NK-92 treated with Interleukin-12 subunit alpha and Interleukin-12 subunit beta, amount 100 ng/mL, for 24 hours (cell line): ENCODE measurements at regions not wholly inside any gene's neighbourhood (a gene's known extent, or its start where the extent isn't known, plus 50 kb on each side); places are given as distances from the start of the nearest gene placed in this dataset.
"Not testable (repeated sequence)": the region's sequence is repeated elsewhere in the genome, so short reads cannot be mapped to it uniquely, and the experiment has no call there.

Source experiments
- DNase-seq: peaks from one replicate; lab custom pipeline; 2025; lab: John Stamatoyannopoulos, UW

DNA sequence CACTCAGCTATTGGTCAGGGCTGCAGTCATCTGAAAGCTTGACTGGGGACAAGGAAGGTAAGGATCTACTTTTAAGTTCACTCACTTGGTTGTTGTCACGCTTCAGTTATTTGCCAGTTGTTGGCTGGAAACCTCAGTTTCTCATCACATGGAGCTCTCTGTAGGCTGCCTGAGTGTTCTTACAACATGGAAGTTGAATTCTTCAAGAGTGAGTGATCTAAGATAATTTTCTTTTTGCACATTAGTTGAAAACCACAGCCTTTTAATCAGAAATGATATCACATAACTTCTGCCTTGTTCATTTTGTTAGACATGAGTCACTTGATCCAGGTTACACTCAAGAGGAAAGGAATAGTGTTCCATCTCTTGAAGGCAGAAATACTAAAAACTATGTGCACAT is 552.7 kb downstream of the RAPGEF2 start:
- no peak for DNase-seq

DNA sequence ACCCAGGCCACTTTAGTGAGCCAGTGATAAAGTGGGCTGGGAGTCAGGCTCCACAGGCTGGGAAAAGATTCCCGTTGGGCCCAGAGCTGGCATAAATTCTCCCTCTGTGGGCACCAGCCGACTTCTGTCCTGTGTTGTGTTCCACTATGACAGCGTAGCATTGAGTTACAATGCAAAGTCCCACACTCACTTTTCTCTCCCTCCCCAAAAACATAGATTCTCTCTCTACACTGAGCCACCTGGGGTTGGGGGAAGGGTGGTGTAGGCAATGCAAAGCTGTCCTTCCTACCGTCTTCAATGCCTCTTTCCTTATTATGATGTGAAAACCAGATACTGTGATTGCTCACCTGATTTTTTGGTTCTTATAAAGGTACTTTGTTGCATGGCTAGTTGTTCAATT is 566.2 kb downstream of the RAPGEF2 start:
- DNase-seq = no peak

- DNase-seq = no peak
Observed at GRCh38 chr4:159673221-159673620, 570.3 kb downstream of the RAPGEF2 start.

DNA sequence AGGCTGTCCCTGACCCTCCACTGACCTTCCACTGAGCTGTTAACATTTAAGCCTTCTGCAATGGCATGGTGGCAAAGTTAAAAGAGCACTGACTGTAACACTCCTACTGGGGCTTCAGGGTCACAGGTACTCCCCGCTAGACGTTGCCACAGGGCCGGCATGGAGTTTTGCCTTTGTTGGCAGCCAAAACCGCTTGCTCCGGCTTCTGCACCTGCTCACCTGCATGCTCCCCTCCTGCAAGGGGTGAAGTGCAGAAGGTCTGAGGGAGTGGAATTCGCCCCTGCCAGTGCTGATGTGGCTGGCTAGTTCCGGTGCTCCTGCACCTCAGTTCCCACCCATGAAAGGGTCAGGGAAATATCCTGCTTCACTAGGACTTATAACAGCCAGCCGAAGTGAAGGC is 571.4 kb downstream of the RAPGEF2 start:
- DNase-seq = no peak

- no peak for DNase-seq
Observed at GRCh38 chr4:159677521-159677920, 574.6 kb downstream of the RAPGEF2 start.

- DNase-seq = no peak
Observed at GRCh38 chr4:159682996-159683395, 580.1 kb downstream of the RAPGEF2 start.

DNA sequence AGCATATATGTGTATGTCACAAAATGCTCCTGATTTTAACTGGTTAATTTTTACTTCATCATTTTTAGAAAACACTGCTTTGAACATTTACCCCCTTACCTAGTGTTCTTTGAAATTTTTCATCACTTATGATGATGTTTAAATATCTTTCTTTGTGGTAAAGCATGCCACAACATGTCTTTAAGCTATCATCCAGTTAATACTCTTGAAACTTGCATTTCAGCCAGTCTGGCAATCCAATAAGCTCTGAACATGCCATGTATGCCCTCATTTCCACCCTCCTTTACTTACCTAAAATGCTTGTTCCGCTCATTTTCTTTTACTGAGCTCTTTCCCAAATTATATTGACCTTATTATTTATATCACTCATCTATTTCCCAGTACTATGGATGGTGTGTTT is 581.2 kb downstream of the RAPGEF2 start:
- DNase-seq = no peak

GRCh38 chr4:159685340-159686092 is 582.6 kb downstream of the RAPGEF2 start:
- no peak for DNase-seq

DNA sequence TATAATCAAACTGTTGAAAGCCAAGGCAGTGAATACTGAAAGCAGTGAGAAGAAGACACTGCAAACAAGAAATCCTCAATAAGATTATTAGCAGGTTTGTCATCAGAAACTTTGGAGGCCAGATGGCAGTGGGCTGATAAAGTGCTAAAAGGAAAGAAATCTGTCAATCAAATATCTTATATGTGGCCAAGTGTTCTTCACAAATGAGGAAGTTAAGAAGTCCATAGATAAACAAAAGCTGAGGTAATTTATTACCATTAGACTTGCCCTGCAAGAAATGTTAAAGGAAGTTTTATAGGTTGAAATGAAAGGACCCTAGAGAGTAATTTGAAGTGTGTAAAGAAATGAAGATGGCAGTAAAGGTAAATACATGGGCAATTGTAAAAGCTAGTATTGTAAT is 586.6 kb downstream of the RAPGEF2 start:
- DNase-seq = no peak

DNA sequence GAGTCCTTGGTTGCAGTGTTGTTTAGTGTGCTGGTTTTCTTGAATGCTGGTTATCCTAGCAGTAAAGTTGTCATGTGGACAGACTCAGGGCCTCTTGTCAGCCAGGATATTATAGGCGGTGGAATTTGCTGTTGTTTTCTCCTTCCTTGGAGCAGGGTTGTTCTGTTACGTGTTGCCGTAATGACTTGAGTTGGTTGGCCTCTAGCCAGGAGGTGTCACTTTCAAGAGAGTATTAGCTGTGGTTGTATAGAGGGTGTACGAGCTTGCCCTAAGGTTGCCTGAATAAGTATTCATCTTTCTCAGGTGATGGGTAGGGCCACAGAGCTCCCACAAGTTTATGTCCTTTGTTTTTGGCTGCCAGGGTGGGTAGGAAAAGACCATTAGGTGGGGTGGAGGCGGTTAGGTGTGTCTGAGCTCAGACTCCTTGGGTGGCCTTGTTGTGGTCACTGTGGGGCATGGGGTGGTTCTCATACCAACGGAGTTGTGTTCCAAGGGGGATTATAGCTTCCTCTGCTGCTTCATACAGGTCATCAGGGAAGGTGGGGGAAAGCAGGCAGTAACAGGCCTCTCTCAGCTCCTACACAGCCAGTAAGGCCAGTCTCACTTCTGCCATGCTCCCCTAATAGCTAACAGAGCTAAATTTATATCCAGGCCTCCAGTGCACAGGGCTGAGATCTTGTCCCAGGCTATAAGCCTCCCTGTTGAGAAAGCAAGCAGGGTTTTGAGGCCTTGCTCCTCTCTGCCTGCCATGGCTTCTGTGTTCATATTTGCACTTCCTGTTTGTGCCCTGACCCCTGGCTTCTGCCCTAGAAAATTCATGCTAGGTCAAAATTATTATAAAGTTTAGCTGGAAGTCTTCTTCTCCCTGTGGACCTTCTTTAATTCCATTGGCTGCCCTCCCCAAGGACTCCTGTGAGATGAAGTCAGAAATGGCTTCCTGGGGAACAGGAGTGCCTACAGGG is 594.7 kb downstream of the RAPGEF2 start:
- DNase-seq = no peak

GRCh38 chr4:159698336-159698735 is 595.5 kb downstream of the RAPGEF2 start:
- DNase-seq = no peak

GRCh38 chr4:159702200-159702599 is 599.3 kb downstream of the RAPGEF2 start:
- DNase-seq = no peak

DNA sequence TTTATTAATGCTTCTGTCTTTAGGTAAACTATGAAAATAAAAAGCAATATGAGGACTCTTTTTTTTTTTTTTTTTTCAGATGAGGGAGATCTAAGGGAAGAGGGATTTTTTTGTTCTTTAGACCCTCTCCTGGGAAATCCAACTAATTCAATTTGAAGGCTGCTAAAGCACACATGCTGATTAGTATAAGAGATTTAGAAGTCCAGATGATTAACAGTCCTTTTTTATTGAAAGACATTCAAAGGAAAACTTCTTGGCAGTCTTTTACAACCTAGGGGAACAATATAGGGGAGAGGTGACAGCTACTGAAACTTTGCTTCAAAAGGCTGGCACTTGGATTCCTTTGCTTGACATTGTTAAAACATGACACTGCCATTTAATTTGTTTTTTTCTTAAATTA is 602.5 kb downstream of the RAPGEF2 start:
- DNase-seq = no peak

- DNase-seq = no peak
Observed at GRCh38 chr4:159706704-159707103, 603.8 kb downstream of the RAPGEF2 start.

DNA sequence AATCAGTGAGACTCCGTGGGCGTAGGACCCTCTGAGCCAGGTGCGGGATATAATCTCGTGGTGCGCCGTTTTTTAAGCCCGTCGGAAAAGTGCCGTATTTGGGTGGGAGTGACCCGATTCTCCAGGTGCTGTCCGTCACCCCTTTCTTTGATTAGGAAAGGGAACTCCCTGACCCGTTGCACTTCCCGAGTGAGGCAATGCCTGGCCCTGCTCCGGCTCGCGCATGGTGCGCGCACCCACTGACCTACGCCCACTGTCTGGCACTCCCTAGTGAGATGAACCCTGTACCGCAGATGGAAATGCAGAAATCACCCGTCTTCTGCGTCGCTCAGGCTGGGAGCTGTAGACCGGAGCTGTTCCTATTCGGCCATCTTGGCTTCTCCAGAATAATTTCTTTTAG is 612.3 kb downstream of the RAPGEF2 start:
- not testable (repeated sequence) for DNase-seq

DNA sequence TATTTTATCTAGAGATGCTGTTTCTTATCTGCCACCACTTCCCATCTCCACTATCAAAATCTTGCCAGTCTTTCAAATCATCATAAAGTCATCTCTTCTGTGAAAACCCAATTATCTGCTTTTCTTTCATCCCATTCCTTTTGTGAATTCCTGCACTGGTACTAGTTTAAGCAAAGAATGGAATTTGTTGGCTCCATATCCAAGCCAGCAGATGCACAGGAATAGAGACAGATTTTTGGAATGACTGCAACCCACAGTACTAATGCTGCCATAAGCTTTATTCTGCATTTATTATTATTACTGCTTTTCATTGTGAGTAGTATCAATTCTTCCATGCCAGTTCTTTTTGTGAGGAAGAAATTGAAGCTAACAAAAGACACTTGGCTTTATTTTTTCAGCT is 616.7 kb downstream of the RAPGEF2 start:
- no peak for DNase-seq

DNA sequence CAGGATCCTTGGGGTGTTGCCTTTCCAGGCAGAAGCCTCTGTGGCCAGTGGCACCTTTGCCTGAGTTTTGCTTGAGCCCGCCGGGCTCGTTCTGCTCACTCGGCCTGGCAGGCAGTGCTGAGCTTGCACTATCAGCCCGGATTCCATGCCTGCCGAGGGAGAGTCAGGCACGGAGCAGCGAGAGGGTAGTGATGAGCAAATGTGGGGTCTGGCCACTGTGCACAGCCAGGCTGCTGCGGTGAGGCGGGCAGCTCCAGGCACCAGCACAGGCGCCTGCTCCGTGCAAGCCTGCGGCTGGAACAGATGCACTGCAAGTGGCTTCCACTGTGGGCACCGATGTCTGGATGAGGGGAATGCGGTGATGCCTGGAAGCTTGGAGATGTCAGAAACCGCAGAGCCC is 619.2 kb downstream of the RAPGEF2 start:
- DNase-seq = no peak

DNA sequence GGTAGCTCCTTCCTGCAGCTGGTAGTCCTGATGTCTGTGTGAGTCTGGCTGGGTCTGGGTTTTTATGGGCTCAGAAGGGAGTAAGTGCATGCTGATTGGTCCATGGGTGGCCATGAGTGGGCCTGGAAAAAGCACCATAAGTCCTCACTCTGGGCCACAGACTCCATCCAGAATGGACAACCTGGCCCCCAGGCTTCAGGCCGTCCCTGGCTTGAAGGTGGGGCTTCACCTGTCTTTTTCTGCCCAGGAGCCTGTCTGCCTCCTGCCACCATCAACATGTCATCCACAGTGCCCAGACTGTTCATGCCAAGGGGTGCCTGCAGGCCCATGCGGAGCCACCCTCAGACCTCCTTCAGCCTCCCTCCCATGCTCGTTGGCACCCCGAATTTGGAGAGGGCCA is 620.0 kb downstream of the RAPGEF2 start:
- no peak for DNase-seq

DNA sequence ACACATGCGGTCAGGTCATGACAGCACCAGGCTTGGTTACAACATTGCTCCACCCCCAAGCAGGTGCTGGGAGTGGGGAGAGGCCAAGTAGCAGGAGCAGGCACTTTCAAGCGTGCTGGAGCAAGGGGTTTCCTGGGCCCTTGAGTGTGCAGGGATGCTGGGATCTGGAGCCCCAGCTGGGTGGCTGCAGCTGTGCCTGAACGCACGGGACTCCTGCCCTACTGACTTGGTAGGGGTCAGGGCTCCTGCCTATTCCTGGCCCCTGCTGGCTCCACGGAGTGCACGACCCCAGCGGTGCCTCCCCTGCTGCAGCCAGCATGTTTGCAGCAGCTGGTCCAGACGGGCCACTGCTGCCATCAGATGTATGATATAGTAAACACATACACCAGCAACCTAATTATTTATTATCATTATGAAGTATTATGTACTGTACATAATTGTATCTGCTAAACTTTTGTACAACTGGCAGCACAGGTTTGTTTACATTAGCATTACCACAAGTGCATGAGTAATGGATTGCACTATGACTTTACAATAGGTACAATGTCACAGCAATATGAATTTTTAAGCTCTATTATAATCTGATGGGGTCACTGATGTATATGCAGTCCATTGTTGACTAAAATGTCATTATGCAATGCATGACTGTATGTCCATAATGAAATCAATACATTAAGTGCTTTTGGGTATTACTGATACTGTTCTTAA is 620.6 kb downstream of the RAPGEF2 start:
- DNase-seq = no peak

GRCh38 chr4:159725571-159725970 is 622.7 kb downstream of the RAPGEF2 start:
- DNase-seq = no peak

- DNase-seq = no peak
Observed at GRCh38 chr4:159735281-159736207, 632.7 kb downstream of the RAPGEF2 start.
